Endodermal cell (in vitro differentiated cells): ENCODE measurements at regions not wholly inside any gene's neighbourhood (a gene's known extent, or its start where the extent isn't known, plus 50 kb on each side); places are given as distances from the start of the nearest gene placed in this dataset.

Experiments used
- DNase-seq: peaks from one replicate; pipeline ENCODE4 v3.0.0-alpha.2; 2017
- H3K27ac ChIP-seq: 2 replicates; pipeline ENCODE4 v1.5.1; 2013; ENCODE audit warnings: mild to moderate bottlenecking, low read depth, low read length, moderate library complexity
- H3K27me3 ChIP-seq: 2 replicates; pipeline ENCODE4 v1.6.1; 2013; ENCODE audit warnings: mild to moderate bottlenecking, low read length, moderate library complexity; ENCODE audit not compliant: insufficient read depth, control insufficient read depth, poor library complexity, severe bottlenecking
- H3K36me3 ChIP-seq: 2 replicates; pipeline ENCODE4 v1.7.0; 2013; ENCODE audit warnings: mild to moderate bottlenecking, low read length, moderate library complexity; ENCODE audit not compliant: control insufficient read depth, insufficient read depth
- H3K4me1 ChIP-seq: one replicate; pipeline ENCODE4 v1.7.0; 2013; ENCODE audit warnings: low read length; ENCODE audit not compliant: control insufficient read depth, insufficient read depth
- H3K4me3 ChIP-seq: 2 replicates; pipeline ENCODE4 v1.5.1; 2013; ENCODE audit warnings: mild to moderate bottlenecking, low read length, moderate library complexity
- H3K9ac ChIP-seq: 2 replicates; pipeline ENCODE4 v1.6.1; 2013; ENCODE audit warnings: mild to moderate bottlenecking, low read length, moderate library complexity; ENCODE audit not compliant: poor library complexity, severe bottlenecking; ENCODE audit errors: extremely low read depth
- H3K9me3 ChIP-seq: 2 replicates; pipeline ENCODE4 v1.6.1; 2013; ENCODE audit warnings: mild to moderate bottlenecking, low read length, moderate library complexity; ENCODE audit not compliant: control insufficient read depth
- H3K27ac Mint-ChIP-seq: 2 replicates; pipeline ENCODE4 v1.8.0; 2020; ENCODE audit warnings: mixed read lengths
- H3K27me3 Mint-ChIP-seq: 2 replicates; pipeline ENCODE4 v1.8.0; 2021; ENCODE audit warnings: mild to moderate bottlenecking, mixed read lengths; ENCODE audit not compliant: insufficient read depth
- H3K36me3 Mint-ChIP-seq: 2 replicates; pipeline ENCODE4 v1.8.0; 2020; ENCODE audit warnings: low read depth, mixed read lengths
- H3K4me1 Mint-ChIP-seq: 2 replicates; pipeline ENCODE4 v1.8.0; 2020; ENCODE audit warnings: mixed read lengths
- H3K4me3 Mint-ChIP-seq: 2 replicates; pipeline ENCODE4 v1.8.0; 2020; ENCODE audit warnings: mild to moderate bottlenecking, moderate library complexity, mixed read lengths
- H3K9me3 Mint-ChIP-seq: 2 replicates; pipeline ENCODE4 v1.8.0; 2020; ENCODE audit warnings: mild to moderate bottlenecking, mixed read lengths
- WGBS, 2 experiments: methylation state at CpG; one replicate each; pipeline versions ENCODE4 v1.1.5 to v1.1.7; 2013; ENCODE audit warnings: missing lambda C conversion rate in 2 of 2, mixed read lengths in 1 of 2; ENCODE audit not compliant: insufficient coverage in 1 of 2, insufficient read length in 1 of 2; 5-methylcytosine and 5-hydroxymethylcytosine counted together
- TF ChIP-seq, protein P1 (sequence below): fragments of 200-600 bp; sonication (generic); conservative IDR thresholded peaks from 2 replicates; pipeline ENCODE4 v1.5.0; 2021; ENCODE audit warnings: antibody characterized with exemption, mild to moderate bottlenecking

DNA sequence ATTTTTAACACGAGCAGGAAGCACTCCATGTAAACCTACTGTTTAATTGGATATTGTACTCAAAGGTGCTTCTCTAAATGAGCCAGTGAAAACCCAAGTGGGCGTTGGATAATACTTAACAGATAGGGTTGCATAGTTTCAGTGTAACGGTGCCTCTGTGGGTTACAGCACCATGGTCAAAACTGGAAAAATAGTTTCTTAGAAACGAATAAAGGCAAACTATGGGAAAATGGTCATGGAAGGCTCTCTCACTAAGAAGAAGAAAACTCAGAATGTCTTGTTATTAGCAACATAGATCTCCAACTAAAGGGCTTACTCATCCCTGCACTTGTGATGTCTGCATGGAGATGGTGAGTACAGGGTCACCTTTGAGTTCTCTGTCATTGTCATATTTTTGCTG lies 59.1 kb upstream of the NEDD9 start:
- no peak overlapping the region for H3K4me3 ChIP-seq
- no peak overlapping the region for H3K27ac ChIP-seq
- H3K36me3 ChIP-seq = no peaks in the 10 kb centered on the region
- Mint-ChIP-seq H3K9me3 (peaks cover 14% of the 10 kb centered on the region), H3K36me3 (no peaks in the 10 kb centered on the region), H3K4me1 (no peaks in the 10 kb centered on the region), H3K4me3 (no peak overlapping the region), H3K27me3 (no peaks in the 10 kb centered on the region), H3K27ac (no peak overlapping the region)
- no peak for DNase-seq
- H3K4me1 ChIP-seq = no peaks in the 10 kb centered on the region
- peaks cover 14% of the 10 kb centered on the region for H3K9me3 ChIP-seq
- TF ChIP-seq, protein P1, sequence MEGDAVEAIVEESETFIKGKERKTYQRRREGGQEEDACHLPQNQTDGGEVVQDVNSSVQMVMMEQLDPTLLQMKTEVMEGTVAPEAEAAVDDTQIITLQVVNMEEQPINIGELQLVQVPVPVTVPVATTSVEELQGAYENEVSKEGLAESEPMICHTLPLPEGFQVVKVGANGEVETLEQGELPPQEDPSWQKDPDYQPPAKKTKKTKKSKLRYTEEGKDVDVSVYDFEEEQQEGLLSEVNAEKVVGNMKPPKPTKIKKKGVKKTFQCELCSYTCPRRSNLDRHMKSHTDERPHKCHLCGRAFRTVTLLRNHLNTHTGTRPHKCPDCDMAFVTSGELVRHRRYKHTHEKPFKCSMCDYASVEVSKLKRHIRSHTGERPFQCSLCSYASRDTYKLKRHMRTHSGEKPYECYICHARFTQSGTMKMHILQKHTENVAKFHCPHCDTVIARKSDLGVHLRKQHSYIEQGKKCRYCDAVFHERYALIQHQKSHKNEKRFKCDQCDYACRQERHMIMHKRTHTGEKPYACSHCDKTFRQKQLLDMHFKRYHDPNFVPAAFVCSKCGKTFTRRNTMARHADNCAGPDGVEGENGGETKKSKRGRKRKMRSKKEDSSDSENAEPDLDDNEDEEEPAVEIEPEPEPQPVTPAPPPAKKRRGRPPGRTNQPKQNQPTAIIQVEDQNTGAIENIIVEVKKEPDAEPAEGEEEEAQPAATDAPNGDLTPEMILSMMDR = no peak
- no peak overlapping the region for H3K9ac ChIP-seq
- no peaks in the 10 kb centered on the region for H3K27me3 ChIP-seq
- 93 to 100% methylated on average over 3 to 4 of the region's 4 CpGs for WGBS, 2 experiments

DNA sequence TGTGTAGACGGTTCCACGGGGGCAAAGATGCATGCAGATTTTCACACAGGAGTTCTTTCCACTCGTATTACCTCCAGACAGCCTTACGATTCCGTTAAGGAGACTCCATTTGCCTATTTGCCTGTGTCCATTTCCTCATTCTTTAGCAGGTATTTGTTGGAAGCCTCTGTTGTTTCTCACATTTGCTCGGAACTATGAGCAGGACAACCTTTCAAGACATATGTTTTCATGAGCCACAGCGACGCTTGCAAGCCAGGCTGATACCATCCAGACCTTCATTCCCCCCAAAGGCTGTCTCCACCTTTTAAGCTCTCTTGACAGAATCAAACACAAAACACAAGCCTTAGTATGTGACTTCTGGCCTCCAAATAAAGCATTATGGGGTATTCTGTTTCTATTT lies 57.6 kb upstream of the NEDD9 start:
- Histone ChIP-seq H3K27ac (no peak overlapping the region), H3K9me3 (no peaks in the 10 kb centered on the region), H3K27me3 (no peaks in the 10 kb centered on the region), H3K36me3 (no peaks in the 10 kb centered on the region), H3K4me1 (no peaks in the 10 kb centered on the region), H3K4me3 (no peak overlapping the region), H3K9ac (no peak overlapping the region)
- Mint-ChIP-seq H3K27me3 (no peaks in the 10 kb centered on the region), H3K36me3 (no peaks in the 10 kb centered on the region), H3K27ac (no peak overlapping the region), H3K9me3 (peaks cover 9% of the 10 kb centered on the region), H3K4me1 (no peaks in the 10 kb centered on the region), H3K4me3 (no peak overlapping the region)
- TF ChIP-seq, protein P1 = no peak
- WGBS, 2 experiments = 84 to 87% methylated on average over 6 to 8 of the region's 8 CpGs
- no peak for DNase-seq

DNA sequence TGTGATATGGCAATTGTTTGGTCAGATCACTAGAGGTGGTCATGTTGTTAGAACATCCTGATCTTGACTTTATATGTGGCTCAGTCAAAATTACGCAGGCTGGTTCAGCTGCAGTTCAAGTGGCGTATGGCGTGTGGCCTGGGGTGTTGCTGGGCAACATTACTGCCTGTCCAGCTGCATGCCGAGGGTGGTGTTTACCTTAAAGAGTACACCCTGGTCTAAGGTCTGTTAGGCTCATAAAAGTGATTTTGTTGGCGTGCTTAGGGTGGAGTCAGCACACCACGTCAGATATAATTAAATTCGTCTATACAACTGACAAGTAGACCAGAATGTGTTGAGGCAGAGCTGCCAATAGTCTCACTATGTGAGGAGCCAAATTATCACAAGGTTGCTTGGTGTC lies 55.6 kb upstream of the NEDD9 start:
- H3K27ac Mint-ChIP-seq = no peak overlapping the region
- Histone ChIP-seq H3K4me3 (no peak overlapping the region), H3K9ac (no peak overlapping the region), H3K27me3 (no peaks in the 10 kb centered on the region), H3K4me1 (no peaks in the 10 kb centered on the region), H3K9me3 (no peaks in the 10 kb centered on the region), H3K36me3 (no peaks in the 10 kb centered on the region), H3K27ac (no peak overlapping the region)
- H3K36me3 Mint-ChIP-seq = no peaks in the 10 kb centered on the region
- DNase-seq = no peak
- H3K9me3 Mint-ChIP-seq = peaks cover 9% of the 10 kb centered on the region
- TF ChIP-seq, protein P1 = no peak
- WGBS, 2 experiments = 94 to 95% methylated on average over 7 of the region's 7 CpGs
- H3K27me3 Mint-ChIP-seq = no peaks in the 10 kb centered on the region
- no peaks in the 10 kb centered on the region for H3K4me1 Mint-ChIP-seq
- no peak overlapping the region for H3K4me3 Mint-ChIP-seq
